Keratinocyte (primary cell): ENCODE measurements at regions not wholly inside any gene's neighbourhood (a gene's known extent, or its start where the extent isn't known, plus 50 kb on each side); places are given as distances from the start of the nearest gene placed in this dataset.

ENCODE experiments used
- EZH2 ChIP-seq: IDR thresholded peaks from one replicate; pipeline ENCODE4 v1.6.1; 2012; ENCODE audit warnings: inconsistent platforms, mild to moderate bottlenecking, low read length, moderate library complexity
- TF ChIP-seq, protein P1 (sequence below), 3 experiments: IDR thresholded peaks in 1 of 3; conservative IDR thresholded peaks in 1 of 3; optimal IDR thresholded peaks in 1 of 3; 2 replicates in 2 of 3; 3 replicates in 1 of 3; pipeline versions ENCODE3 to v1.5.1; 2011; ENCODE audit warnings: low read length in 3 of 3, mild to moderate bottlenecking in 3 of 3, moderate library complexity in 2 of 3, control low read depth in 1 of 3, inconsistent platforms in 1 of 3; ENCODE audit not compliant: insufficient read depth in 2 of 3; ENCODE audit errors: extremely low read depth in 1 of 3

DNA sequence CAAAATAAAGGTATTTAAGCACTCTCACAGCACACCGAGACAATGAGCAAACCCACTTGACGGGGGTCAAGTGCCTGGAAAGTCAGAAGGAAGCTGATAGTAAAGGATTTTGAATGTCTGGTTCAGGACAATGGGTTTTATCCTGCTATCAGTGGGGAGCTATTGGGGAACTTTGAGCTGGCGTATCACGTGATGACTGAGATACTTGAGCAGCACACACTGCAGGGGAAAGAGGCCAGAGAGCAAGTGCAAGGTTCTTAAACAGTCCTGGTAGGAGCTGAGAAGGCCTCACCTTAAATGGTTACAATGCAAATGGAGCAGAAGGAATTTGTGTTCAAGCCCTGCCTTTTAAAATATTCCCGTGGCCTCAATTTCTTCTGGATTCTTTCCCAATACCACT lies 225.3 kb downstream of the LACC1 start:
- TF ChIP-seq, protein P1, sequence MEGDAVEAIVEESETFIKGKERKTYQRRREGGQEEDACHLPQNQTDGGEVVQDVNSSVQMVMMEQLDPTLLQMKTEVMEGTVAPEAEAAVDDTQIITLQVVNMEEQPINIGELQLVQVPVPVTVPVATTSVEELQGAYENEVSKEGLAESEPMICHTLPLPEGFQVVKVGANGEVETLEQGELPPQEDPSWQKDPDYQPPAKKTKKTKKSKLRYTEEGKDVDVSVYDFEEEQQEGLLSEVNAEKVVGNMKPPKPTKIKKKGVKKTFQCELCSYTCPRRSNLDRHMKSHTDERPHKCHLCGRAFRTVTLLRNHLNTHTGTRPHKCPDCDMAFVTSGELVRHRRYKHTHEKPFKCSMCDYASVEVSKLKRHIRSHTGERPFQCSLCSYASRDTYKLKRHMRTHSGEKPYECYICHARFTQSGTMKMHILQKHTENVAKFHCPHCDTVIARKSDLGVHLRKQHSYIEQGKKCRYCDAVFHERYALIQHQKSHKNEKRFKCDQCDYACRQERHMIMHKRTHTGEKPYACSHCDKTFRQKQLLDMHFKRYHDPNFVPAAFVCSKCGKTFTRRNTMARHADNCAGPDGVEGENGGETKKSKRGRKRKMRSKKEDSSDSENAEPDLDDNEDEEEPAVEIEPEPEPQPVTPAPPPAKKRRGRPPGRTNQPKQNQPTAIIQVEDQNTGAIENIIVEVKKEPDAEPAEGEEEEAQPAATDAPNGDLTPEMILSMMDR (optimal IDR thresholded peaks at IDR 0.05 in 1 of 3, IDR thresholded peaks at IDR 0.05 in 1 of 3, conservative IDR thresholded peaks at IDR 0.05 in 1 of 3; ENCODE audit: extremely low read depth in 1 of 3, insufficient read depth in 2 of 3, low read length in 3 of 3) = no peak
- TF ChIP-seq EZH2 = no peak
